A673 (cell line): ENCODE measurements at regions not wholly inside any gene's neighbourhood (a gene's known extent, or its start where the extent isn't known, plus 50 kb on each side); places are given as distances from the start of the nearest gene placed in this dataset.

Source experiments
- BruUV-seq: library from RNA; stranded (reverse); fragments of 400-500 nt; replicated peaks from 2 replicates; lab custom pipeline; 2021; lab: Mats Ljungman, UMichigan
- CTCF ChIA-PET: fragments of 300-600 bp; sonication (Branson Sonifier 250); formaldehyde crosslinking; loops from one replicate; lab custom pipeline; 2022; ENCODE audit warnings: antibody characterized with exemption; lab: Charles Lee
- POLR2A ChIA-PET: fragments of 300-600 bp; sonication (Branson Sonifier 250); formaldehyde crosslinking; loops from one replicate; lab custom pipeline; 2022; ENCODE audit warnings: antibody characterized with exemption; ENCODE audit not compliant: low non-redundant PET; lab: Charles Lee
- DNase-seq: peaks from one replicate; pipeline ENCODE4 v3.0.0-alpha.2; 2015; ENCODE audit warnings: low spot score
- H3K27ac ChIP-seq: fragments of 200-600 bp; sonication (generic); 2 replicates; pipeline ENCODE4 v1.5.1; 2016; ENCODE audit warnings: mixed run types, low read depth, mild to moderate bottlenecking, mixed read lengths, antibody characterized with exemption, low read length; ENCODE audit not compliant: poor library complexity, severe bottlenecking
- H3K27me3 ChIP-seq: fragments of 200-600 bp; sonication (generic); replicated peaks from 2 replicates; pipeline ENCODE4 v1.6.1; 2017; ENCODE audit warnings: mixed run types, low read depth, mild to moderate bottlenecking, mixed read lengths, antibody characterized with exemption, low read length; ENCODE audit not compliant: insufficient read depth, poor library complexity
- H3K36me3 ChIP-seq: fragments of 200-600 bp; sonication (generic); 2 replicates; pipeline ENCODE4 v1.6.1; 2016; ENCODE audit warnings: mixed run types, mild to moderate bottlenecking, mixed read lengths, antibody characterized with exemption, low read length; ENCODE audit not compliant: insufficient read depth, poor library complexity, severe bottlenecking
- H3K4me1 ChIP-seq: fragments of 200-600 bp; sonication (generic); 2 replicates; pipeline ENCODE4 v1.6.1; 2017; ENCODE audit warnings: mixed run types, mild to moderate bottlenecking, mixed read lengths, antibody characterized with exemption, low read length; ENCODE audit not compliant: insufficient read depth, poor library complexity, severe bottlenecking
- H3K4me3 ChIP-seq: fragments of 200-600 bp; sonication (generic); 2 replicates; pipeline ENCODE4 v1.5.1; 2016; ENCODE audit warnings: low read depth, mixed run types, mild to moderate bottlenecking, mixed read lengths, low read length; ENCODE audit not compliant: poor library complexity, severe bottlenecking
- H3K9me3 ChIP-seq: fragments of 200-600 bp; sonication (generic); 2 replicates; pipeline ENCODE4 v1.6.1; 2016; ENCODE audit warnings: mixed run types, low read depth, mild to moderate bottlenecking, mixed read lengths, antibody characterized with exemption, low read length; ENCODE audit not compliant: poor library complexity, severe bottlenecking
- EZH2 ChIP-seq: fragments of 200-600 bp; sonication (generic); IDR thresholded peaks from 2 replicates; pipeline ENCODE4 v1.6.1; 2017; ENCODE audit warnings: borderline replicate concordance, low read depth, mild to moderate bottlenecking, mixed read lengths, antibody characterized with exemption, low read length; ENCODE audit not compliant: poor library complexity, severe bottlenecking
- intact Hi-C: fragments of 100-400 bp; cut with micrococcal nuclease; formaldehyde crosslinking; loops from one replicate; pipeline ENCODE4 v1.10.0; 2022; ENCODE audit not compliant: unreplicated experiment
- TF ChIP-seq, protein P1 (sequence below): fragments of 300-800, 200-600 bp; sonication (generic); conservative IDR thresholded peaks from 2 replicates; pipeline ENCODE4 v1.5.1; 2017; ENCODE audit warnings: low read depth, mild to moderate bottlenecking, antibody characterized with exemption, low read length, moderate library complexity, mixed read lengths

- no TSS peak for BruUV-seq
- H3K4me3 ChIP-seq: no peak overlapping the region
- TF ChIP-seq, protein P1, sequence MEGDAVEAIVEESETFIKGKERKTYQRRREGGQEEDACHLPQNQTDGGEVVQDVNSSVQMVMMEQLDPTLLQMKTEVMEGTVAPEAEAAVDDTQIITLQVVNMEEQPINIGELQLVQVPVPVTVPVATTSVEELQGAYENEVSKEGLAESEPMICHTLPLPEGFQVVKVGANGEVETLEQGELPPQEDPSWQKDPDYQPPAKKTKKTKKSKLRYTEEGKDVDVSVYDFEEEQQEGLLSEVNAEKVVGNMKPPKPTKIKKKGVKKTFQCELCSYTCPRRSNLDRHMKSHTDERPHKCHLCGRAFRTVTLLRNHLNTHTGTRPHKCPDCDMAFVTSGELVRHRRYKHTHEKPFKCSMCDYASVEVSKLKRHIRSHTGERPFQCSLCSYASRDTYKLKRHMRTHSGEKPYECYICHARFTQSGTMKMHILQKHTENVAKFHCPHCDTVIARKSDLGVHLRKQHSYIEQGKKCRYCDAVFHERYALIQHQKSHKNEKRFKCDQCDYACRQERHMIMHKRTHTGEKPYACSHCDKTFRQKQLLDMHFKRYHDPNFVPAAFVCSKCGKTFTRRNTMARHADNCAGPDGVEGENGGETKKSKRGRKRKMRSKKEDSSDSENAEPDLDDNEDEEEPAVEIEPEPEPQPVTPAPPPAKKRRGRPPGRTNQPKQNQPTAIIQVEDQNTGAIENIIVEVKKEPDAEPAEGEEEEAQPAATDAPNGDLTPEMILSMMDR: peak; percentile 72
- no peak for TF ChIP-seq EZH2
- H3K27me3 ChIP-seq: peaks cover 2% of the 10 kb centered on the region
- ChIA-PET POLR2A (no interaction called here), CTCF (interaction anchor here (0.6 to 0.8 kb wide), 6 partner anchors 13 to 1671 kb away, joined by 3 to 12 read pairs (median 6); no protein-coding TSS in a partner anchor)
- H3K27ac ChIP-seq: no peak overlapping the region
- intact Hi-C loops: loop anchor here (10.0 kb wide), 1 partner anchor 210 kb away; no protein-coding TSS in a partner anchor
- H3K9me3 ChIP-seq: no peaks in the 10 kb centered on the region
- peak; percentile 63 for DNase-seq
- H3K4me1 ChIP-seq: no peaks in the 10 kb centered on the region
- no peaks in the 10 kb centered on the region for H3K36me3 ChIP-seq
Observed at GRCh38 chr5:99104538-99105132, 175.8 kb upstream of the CHD1 start.

GRCh38 chr5:99102073-99102697, 173.4 kb upstream of the CHD1 start:
- CTCF ChIA-PET: interaction anchor here (0.6 to 0.7 kb wide), 2 partner anchors 19 to 544 kb away, joined by 3 read pairs; no protein-coding TSS in a partner anchor
- intact Hi-C loops: loop anchor here (10.0 kb wide), 1 partner anchor 213 kb away; no protein-coding TSS in a partner anchor
- BruUV-seq: no TSS peak
- Histone ChIP-seq H3K27ac (no peak overlapping the region), H3K36me3 (no peaks in the 10 kb centered on the region), H3K4me1 (no peaks in the 10 kb centered on the region), H3K27me3 (peaks cover 4% of the 10 kb centered on the region), H3K9me3 (no peaks in the 10 kb centered on the region), H3K4me3 (no peak overlapping the region)
- POLR2A ChIA-PET: no interaction called here
- TF ChIP-seq, protein P1: no peak
- TF ChIP-seq EZH2: no peak
- no peak for DNase-seq

DNA sequence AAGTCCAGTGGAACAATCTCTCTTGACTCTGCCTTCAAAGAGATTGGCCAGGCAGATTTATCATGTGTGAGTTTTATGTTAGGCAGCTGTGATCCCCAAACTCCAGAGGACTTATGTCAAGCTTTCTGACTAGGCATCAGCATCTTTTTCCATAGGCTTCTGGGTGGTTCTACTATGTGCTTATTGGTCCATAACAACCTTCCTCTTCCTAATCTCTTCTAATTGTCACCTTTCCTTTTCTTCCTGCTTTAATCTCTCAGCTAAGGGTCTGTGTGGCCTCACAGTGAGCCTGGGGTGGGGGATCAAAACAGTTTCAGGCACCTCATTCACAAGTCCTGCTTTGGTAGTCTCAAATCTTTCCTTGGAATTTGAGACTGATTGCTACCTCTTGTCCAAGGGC, 170.9 kb upstream of the CHD1 start:
- Histone ChIP-seq H3K27ac (no peak overlapping the region), H3K27me3 (peaks cover 4% of the 10 kb centered on the region), H3K4me3 (no peak overlapping the region), H3K36me3 (no peaks in the 10 kb centered on the region), H3K4me1 (no peaks in the 10 kb centered on the region), H3K9me3 (no peaks in the 10 kb centered on the region)
- ChIA-PET CTCF (no interaction called here), POLR2A (no interaction called here)
- BruUV-seq: no TSS peak
- TF ChIP-seq, protein P1: no peak
- TF ChIP-seq EZH2: no peak
- DNase-seq: no peak
- intact Hi-C loops: loop anchor here (10.0 kb wide), 1 partner anchor 215 kb away; no protein-coding TSS in a partner anchor
